ENCODE measurements at regions not wholly inside any gene's neighbourhood (a gene's known extent, or its start where the extent isn't known, plus 50 kb on each side); places are given as distances from the start of the nearest gene placed in this dataset.

GRCh38 chr12:32052212-32052713, 54.4 kb upstream of the BICD1 start:
- no peak for TF ChIP-seq CTCF (IDR thresholded peaks at IDR 0.05; ENCODE audit: poor library complexity)
- TF ChIP-seq EZH2phosphoT487 (IDR thresholded peaks at IDR 0.05; ENCODE audit: low read depth, severe bottlenecking, unreplicated experiment), result no peak
- no peak for TF ChIP-seq EZH2 (IDR thresholded peaks at IDR 0.05; ENCODE audit: borderline replicate concordance)
